ENCODE measurements at regions not wholly inside any gene's neighbourhood (a gene's known extent, or its start where the extent isn't known, plus 50 kb on each side); places are given as distances from the start of the nearest gene placed in this dataset.
"Not testable (repeated sequence)": the region's sequence is repeated elsewhere in the genome, so short reads cannot be mapped to it uniquely, and the experiment has no call there.

DNA sequence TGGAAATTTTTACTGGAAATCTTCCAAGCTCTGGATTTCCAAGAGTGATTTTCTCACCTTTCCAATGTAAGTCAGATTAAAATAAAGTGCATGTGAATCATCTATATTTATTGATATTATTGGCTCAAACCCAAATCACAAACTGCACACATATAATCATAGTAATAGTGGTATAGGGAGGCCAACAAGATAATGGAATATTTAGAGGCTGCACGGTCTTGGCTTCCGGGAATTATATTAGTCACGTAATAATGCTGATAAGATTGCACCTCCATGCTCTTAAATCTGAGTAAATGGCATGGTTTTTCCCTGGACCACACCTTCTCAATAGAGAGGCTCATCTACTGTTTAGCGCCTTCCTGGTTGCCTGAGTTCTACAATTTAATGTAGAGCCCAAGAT, 567.1 kb upstream of the NR2F2 start:
- H3K9me3 ChIP-seq (replicated peaks) = no peaks in the 10 kb centered on the region
- H3K27ac ChIP-seq = no peak overlapping the region
- H3K4me1 ChIP-seq (replicated peaks) = no peaks in the 10 kb centered on the region
- DNase-seq (ENCODE audit: low read depth in 1 of 2, low spot score in 2 of 2) = no peak
- H3K36me3 ChIP-seq = no peaks in the 10 kb centered on the region
- no peaks in the 10 kb centered on the region for H3K27me3 ChIP-seq (replicated peaks)
- H3K4me3 ChIP-seq = no peak overlapping the region

DNA sequence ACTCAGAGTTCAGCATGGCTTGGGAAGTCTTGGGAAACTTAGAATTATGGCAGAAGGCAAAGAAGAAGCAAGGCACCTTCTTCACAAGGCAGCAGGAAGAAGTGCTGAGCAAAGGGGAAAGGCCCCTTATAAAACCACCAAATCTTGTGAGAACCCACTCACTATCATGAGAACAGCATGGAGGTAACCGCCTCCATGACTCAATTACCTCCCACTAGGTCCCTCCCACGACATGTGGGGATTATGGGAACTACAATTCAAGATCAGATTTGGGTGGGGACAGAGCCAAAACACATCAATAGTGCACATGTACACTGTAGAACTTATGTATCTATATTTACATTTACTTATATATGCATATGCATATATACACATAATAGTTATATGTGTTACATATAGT, 565.3 kb upstream of the NR2F2 start:
- no peak overlapping the region for H3K4me3 ChIP-seq
- H3K36me3 ChIP-seq = no peaks in the 10 kb centered on the region
- no peak for DNase-seq (ENCODE audit: low read depth in 1 of 2, low spot score in 2 of 2)
- no peaks in the 10 kb centered on the region for H3K27me3 ChIP-seq (replicated peaks)
- peaks cover 2% of the 10 kb centered on the region; the same call in 1 of the 2 replicates for H3K4me1 ChIP-seq (replicated peaks)
- no peak overlapping the region for H3K27ac ChIP-seq
- no peaks in the 10 kb centered on the region for H3K9me3 ChIP-seq (replicated peaks)

DNA sequence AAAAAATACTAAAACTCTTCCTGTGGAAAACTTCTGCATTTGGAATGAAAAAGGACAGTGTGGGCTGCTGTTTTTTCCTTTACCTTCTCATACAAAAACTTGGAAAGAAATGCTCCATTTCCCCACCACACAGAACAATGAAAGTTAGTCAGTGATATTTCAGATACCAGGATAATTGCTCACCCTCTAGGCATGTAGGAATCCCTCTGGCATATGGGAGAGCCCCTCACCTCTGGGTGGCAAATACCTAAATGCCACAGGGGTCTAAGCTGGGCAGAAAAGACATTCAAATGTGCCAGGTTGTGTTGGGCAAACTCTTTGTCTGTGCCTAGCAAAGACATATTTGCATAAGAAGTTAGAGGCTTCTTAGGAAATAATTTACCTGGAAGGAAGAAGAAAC, 560.3 kb upstream of the NR2F2 start:
- DNase-seq (ENCODE audit: low read depth in 1 of 2, low spot score in 2 of 2) = peak; percentile 49 to 62
- H3K27ac ChIP-seq = peak overlapping the region; percentile 21; the same call in 1 of the 2 replicates
- H3K9me3 ChIP-seq (replicated peaks) = no peaks in the 10 kb centered on the region
- no peak overlapping the region for H3K4me3 ChIP-seq
- H3K27me3 ChIP-seq (replicated peaks) = no peaks in the 10 kb centered on the region
- peaks cover 7% of the 10 kb centered on the region for H3K4me1 ChIP-seq (replicated peaks)
- H3K36me3 ChIP-seq = no peaks in the 10 kb centered on the region

DNA sequence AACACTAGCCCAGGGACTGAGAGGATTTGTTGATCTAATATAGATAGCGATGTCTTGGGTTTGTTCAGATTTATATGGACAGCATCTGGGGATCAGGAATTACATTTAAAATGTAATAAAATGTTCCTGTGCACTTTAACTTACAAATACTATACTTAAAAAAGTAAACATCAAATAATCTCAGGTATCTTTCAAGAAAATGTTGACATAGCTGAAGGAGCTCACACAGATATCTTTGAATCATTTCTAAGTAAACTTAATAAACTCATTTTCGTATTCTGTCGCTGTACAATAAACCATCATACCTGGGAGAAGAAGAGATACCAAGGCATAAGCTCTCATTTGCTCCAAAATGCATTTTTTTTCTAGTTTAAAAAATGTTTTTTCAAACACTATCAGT, 557.5 kb upstream of the NR2F2 start:
- no peak overlapping the region for H3K4me3 ChIP-seq
- peaks cover 7% of the 10 kb centered on the region for H3K4me1 ChIP-seq (replicated peaks)
- DNase-seq (ENCODE audit: low read depth in 1 of 2, low spot score in 2 of 2) = no peak
- H3K27me3 ChIP-seq (replicated peaks) = no peaks in the 10 kb centered on the region
- no peaks in the 10 kb centered on the region for H3K36me3 ChIP-seq
- H3K27ac ChIP-seq = no peak overlapping the region
- no peaks in the 10 kb centered on the region for H3K9me3 ChIP-seq (replicated peaks)

DNA sequence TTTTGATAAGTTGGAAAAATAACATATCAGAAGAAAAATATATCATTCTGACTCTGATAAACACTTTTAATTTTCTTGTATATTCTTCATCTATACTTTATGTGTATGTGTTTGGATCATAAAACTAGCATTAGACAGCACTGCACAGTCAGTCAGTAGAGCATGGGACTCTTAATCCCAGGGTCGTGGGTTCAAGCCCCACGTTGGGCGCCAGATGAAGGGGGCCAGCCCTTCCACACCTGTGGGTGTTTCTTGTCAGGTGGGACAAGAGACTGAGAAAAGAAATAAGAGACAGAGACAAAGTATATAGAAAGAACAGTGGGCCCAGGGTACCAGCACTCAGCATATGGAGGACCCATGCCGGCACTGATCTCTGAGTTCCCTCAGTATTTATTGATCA, 546.0 kb upstream of the NR2F2 start:
- no peaks in the 10 kb centered on the region for H3K36me3 ChIP-seq
- no peak for DNase-seq (ENCODE audit: low read depth in 1 of 2, low spot score in 2 of 2)
- no peaks in the 10 kb centered on the region for H3K27me3 ChIP-seq (replicated peaks)
- no peak overlapping the region for H3K4me3 ChIP-seq
- no peaks in the 10 kb centered on the region for H3K4me1 ChIP-seq (replicated peaks)
- peaks cover 5% of the 10 kb centered on the region for H3K9me3 ChIP-seq (replicated peaks)
- H3K27ac ChIP-seq = no peak overlapping the region

DNA sequence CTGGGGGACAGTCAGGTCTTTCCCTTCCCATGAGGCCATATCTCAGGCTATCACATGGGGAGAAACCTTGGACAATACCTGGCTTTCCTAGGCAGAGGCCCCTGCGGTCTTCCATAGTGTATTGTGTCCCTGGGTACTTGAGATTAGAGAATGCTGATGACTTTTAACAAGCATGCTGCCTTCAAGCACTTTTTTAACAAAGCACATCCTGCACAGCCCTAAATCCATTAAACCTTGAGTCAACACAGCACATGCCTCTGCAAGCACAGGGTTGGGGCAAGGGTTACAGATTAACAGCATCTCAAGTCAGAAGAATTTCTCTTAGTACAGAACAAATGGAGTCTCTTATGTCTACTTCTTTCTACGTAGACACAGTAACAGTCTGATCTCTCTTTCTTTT, 545.2 kb upstream of the NR2F2 start:
- H3K27me3 ChIP-seq (replicated peaks); DNase-seq (ENCODE audit: low read depth in 1 of 2, low spot score in 2 of 2); H3K4me1 ChIP-seq (replicated peaks); H3K9me3 ChIP-seq (replicated peaks); H3K27ac ChIP-seq; H3K36me3 ChIP-seq; H3K4me3 ChIP-seq: not testable (repeated sequence)

DNA sequence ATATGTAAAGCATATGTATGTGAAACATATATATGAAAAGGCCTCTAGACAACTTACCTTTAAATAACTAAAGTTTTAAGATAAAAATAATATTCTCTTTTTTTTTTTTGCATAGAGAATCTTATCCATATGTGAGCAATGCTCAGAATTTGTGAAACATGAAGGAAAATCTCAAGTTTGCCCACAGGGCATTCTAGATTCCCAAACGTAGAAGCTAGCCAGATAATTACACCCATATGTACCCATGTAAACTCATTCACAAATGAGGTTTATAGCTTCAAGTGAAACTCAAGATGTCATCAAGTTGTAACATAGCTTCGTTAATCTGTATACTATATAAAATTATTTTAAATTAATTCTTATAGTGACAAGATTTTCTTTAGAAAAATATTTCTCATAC, 537.3 kb upstream of the NR2F2 start:
- DNase-seq (ENCODE audit: low read depth in 1 of 2, low spot score in 2 of 2) = no peak
- no peaks in the 10 kb centered on the region for H3K4me1 ChIP-seq (replicated peaks)
- H3K36me3 ChIP-seq = no peaks in the 10 kb centered on the region
- no peaks in the 10 kb centered on the region for H3K27me3 ChIP-seq (replicated peaks)
- no peak overlapping the region for H3K4me3 ChIP-seq
- H3K27ac ChIP-seq = no peak overlapping the region
- H3K9me3 ChIP-seq (replicated peaks) = no peaks in the 10 kb centered on the region

DNA sequence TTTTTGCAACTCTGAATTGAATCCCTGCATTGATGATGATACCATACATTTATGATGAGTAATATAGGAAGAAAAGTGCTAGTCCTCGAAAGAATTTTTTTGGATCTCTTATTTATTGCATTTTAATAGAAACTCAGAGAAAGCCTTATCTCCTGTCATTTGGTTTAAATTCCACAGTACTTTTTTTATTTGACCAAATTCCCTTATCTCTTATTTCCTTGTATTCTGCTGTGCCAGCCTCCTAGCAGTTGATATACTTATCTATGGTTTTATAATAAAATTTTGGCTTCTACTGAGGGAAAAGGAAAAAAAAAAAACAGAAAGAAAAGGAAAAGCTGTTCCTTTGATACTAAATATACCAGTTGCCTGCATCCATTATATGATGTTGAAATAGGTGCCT, 535.1 kb upstream of the NR2F2 start:
- no peaks in the 10 kb centered on the region; the same call in 1 of the 2 replicates for H3K4me1 ChIP-seq (replicated peaks)
- no peaks in the 10 kb centered on the region for H3K9me3 ChIP-seq (replicated peaks)
- H3K27ac ChIP-seq = no peak overlapping the region
- H3K27me3 ChIP-seq (replicated peaks) = no peaks in the 10 kb centered on the region
- no peak overlapping the region for H3K4me3 ChIP-seq
- DNase-seq (ENCODE audit: low read depth in 1 of 2, low spot score in 2 of 2) = no peak
- H3K36me3 ChIP-seq = no peaks in the 10 kb centered on the region

DNA sequence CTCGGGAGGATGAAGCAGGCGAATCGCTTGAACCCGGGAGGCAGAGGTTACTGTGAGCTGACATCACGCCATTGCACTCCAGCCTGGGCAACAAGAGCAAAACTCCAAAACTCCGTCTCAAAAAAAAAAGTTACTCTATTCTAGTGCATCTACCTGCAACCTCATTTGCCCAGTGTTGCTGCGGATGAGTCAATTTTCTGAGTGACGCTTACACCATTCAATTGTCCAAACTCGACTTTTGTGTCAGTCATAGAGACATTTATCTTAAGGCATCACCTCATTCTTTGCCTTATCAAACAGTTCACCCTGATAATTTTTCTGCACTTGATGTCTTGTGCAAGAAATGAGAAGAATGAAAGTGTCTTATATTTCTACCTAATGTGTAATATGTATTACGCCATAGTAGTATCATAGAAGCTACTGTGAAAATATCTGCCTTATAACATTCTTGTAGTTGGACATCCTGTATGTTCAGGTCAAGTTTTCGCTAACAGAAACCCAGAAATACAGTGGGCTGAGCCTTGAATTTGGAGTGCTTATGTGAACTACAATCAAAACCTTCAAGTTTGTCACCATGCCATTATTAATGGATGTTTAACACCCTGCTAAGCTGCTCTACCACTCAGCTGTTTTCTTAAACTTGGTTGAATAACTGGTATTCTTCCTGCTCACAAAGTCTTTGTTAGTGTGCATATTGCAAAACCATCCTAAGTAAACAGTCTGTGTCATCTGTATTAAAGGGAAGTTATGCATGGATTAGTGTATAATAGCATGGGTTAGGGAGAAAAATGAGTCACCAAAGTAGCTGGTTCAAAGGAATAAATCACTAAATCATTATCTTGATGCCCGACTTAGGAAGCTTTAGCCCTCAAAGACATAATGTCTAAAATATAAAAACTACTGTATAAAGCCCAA, 531.0 kb upstream of the NR2F2 start:
- H3K4me3 ChIP-seq = no peak overlapping the region
- H3K36me3 ChIP-seq = no peaks in the 10 kb centered on the region
- H3K9me3 ChIP-seq (replicated peaks) = 0 out of 2 replicates have a peak, but pooled peaks cover 3% of the 10 kb centered on the region
- H3K4me1 ChIP-seq (replicated peaks) = no peaks in the 10 kb centered on the region; the same call in 1 of the 2 replicates
- DNase-seq (ENCODE audit: low read depth in 1 of 2, low spot score in 2 of 2) = peak in 1 of 2 experiments; percentile 14
- H3K27ac ChIP-seq = no peak overlapping the region
- no peaks in the 10 kb centered on the region for H3K27me3 ChIP-seq (replicated peaks)

DNA sequence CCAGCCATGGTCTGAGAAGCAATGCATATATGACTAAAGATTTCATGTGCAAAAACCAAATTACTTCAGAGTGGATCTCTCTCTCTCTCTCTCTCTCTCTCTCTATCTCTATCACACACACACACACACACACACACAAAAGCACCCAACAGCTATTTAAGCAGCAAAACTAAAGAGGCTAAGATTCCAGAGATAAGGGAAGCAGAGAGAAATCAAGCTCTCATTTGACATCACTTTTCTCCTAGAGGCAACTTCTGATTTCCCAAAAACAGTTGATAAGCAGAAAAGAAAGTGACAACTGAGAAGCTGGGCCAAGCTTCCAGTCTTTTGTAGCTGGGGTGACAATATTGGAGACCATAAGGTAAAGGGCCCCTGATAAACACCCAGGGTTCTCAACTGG, 526.0 kb upstream of the NR2F2 start:
- no peak for DNase-seq (ENCODE audit: low read depth in 1 of 2, low spot score in 2 of 2)

DNA sequence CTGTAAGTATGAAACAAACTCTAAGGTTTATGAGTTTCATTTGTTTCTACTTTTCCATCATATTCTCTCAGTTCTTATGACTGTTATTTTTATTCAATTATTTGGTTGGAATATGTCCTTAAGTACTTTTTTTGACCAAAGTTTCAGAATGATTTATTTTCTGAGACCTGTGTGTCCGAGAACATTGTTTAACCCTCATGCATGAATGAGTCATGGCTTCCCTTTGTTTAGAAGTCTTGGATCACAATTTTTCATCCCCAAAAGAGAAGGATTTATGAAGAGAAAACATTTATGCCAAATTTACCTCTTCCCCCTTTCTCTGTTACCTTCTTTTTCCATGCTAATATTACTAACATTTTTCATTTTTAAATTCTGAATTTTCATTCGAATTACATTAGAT, 518.0 kb upstream of the NR2F2 start:
- no peaks in the 10 kb centered on the region for H3K9me3 ChIP-seq (replicated peaks)
- H3K4me1 ChIP-seq (replicated peaks) = no peaks in the 10 kb centered on the region
- no peak overlapping the region for H3K27ac ChIP-seq
- H3K36me3 ChIP-seq = no peaks in the 10 kb centered on the region
- H3K27me3 ChIP-seq (replicated peaks) = no peaks in the 10 kb centered on the region
- H3K4me3 ChIP-seq = no peak overlapping the region
- DNase-seq (ENCODE audit: low read depth in 1 of 2, low spot score in 2 of 2) = peak in 1 of 2 experiments; percentile 8

More for the DNA sequence above, 526.0 kb upstream of the NR2F2 start:
- H3K4me1 ChIP-seq (replicated peaks) = no peaks in the 10 kb centered on the region; the same call in 1 of the 2 replicates
- H3K36me3 ChIP-seq = no peaks in the 10 kb centered on the region
- H3K9me3 ChIP-seq (replicated peaks) = 0 out of 2 replicates have a peak, but pooled peaks cover 3% of the 10 kb centered on the region
- H3K27ac ChIP-seq = no peak overlapping the region
- H3K4me3 ChIP-seq = no peak overlapping the region
- no peaks in the 10 kb centered on the region for H3K27me3 ChIP-seq (replicated peaks)

DNA sequence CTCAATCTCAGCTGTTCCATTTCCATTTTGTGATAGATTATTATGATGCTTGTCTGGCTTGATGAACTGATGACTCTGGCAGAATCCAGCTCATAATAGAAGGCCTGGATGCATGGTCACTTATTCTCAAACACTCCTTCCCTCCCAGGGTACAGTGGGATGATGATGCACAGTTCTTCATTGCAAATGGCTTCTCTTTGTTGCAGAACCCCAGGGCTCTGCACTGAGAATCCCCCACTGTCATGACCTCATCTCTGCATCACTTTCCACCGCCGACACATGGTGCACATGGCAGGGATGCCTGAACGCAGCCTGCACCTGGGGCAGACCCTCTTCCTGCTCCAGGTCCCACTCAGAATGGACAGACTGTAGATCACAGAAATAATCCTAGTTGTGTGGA, 515.6 kb upstream of the NR2F2 start:
- Histone ChIP-seq H3K4me3 (no peak overlapping the region), H3K9me3 (replicated peaks) (no peaks in the 10 kb centered on the region), H3K27me3 (replicated peaks) (no peaks in the 10 kb centered on the region), H3K27ac (no peak overlapping the region), H3K4me1 (replicated peaks) (no peaks in the 10 kb centered on the region), H3K36me3 (no peaks in the 10 kb centered on the region)
- no peak for DNase-seq (ENCODE audit: low read depth in 1 of 2, low spot score in 2 of 2)

DNA sequence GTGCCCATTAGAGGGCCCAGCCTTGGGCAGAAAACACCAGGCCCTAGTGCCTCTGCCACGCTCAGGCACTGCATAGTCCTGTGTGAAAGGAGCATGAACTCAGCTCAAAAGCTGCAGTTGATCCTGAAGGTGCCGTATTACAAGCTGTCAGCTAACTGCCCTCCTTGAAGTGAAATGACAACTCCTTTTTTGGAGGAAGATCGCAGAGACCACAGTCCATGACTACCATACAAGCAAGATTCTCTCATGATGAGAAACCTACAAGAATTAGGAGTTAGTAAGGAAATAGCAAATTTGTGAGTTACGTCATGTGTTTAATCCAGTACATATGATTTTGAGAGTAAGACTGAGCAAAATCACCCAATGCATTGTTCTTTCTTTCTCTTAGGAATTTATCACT, 513.9 kb upstream of the NR2F2 start:
- no peak for DNase-seq (ENCODE audit: low read depth in 1 of 2, low spot score in 2 of 2)
- Histone ChIP-seq H3K9me3 (replicated peaks) (no peaks in the 10 kb centered on the region), H3K27ac (no peak overlapping the region), H3K4me3 (no peak overlapping the region), H3K36me3 (no peaks in the 10 kb centered on the region), H3K27me3 (replicated peaks) (no peaks in the 10 kb centered on the region), H3K4me1 (replicated peaks) (no peaks in the 10 kb centered on the region)

DNA sequence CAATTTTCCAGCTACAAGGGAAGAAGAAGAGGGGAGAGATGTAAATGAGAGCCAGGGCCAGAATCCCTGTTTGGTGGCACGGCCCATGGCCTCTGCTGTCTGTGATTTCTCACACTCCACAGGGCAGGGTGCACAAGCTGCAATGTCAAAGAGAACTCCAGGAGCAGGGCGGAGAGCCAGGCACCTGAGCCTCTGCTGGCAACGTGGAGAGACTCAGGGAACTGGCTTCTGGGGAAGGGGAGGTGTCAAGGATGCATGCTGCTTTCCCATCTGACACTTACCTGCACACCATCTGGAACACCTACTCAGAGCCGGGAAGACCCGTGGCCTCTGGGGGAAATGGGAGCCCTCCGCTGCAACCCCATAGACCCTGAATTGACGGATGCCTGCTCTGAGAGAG, 507.5 kb upstream of the NR2F2 start:
- DNase-seq (ENCODE audit: low read depth in 1 of 2, low spot score in 2 of 2) = no peak
- no peak overlapping the region for H3K4me3 ChIP-seq
- H3K4me1 ChIP-seq (replicated peaks) = no peaks in the 10 kb centered on the region
- H3K27ac ChIP-seq = no peak overlapping the region
- H3K9me3 ChIP-seq (replicated peaks) = no peaks in the 10 kb centered on the region
- H3K27me3 ChIP-seq (replicated peaks) = no peaks in the 10 kb centered on the region
- no peaks in the 10 kb centered on the region for H3K36me3 ChIP-seq
